NCI-H146 (cell line): ENCODE measurements at regions not wholly inside any gene's neighbourhood (a gene's known extent, or its start where the extent isn't known, plus 50 kb on each side); places are given as distances from the start of the nearest gene placed in this dataset.
A peak's percentile ranks its signal among the peaks of the same experiment; 100 is the strongest.

Source experiments
- DNase-seq: peaks from one replicate; lab custom pipeline; 2025; lab: John Stamatoyannopoulos, UW

- DNase-seq, result no peak
These were observed 53.1 kb upstream of the CHST15 start for GRCh38 chr10:124146483-124146882.

GRCh38 chr10:124145109-124145870, 51.9 kb upstream of the CHST15 start:
- peak; percentile 35 for DNase-seq

DNA sequence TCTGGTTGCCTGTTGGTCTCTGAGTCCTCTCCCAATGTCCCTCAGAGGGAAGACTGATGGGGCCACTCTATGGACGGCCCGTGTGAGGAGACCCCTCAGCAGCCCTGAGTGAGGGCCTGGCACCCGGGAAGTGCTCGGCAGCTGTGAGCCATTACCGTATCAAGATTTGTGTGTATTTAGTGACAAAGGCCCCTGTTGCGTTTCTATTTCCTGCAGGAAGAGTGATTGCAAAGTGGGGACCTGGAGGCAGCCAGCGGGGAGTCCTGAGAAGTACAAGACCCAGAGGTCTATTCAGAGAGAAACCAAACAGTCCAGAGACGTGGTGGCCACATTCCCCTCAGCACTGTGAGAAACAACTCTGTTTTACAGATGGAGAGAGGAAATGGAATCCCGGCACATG, 51.1 kb upstream of the CHST15 start:
- DNase-seq, result peak; percentile 67

- DNase-seq, result no peak
These were observed 50.3 kb upstream of the CHST15 start for GRCh38 chr10:124143721-124144120.
